Fibroblast of skin of abdomen (primary cell): ENCODE measurements at regions not wholly inside any gene's neighbourhood (a gene's known extent, or its start where the extent isn't known, plus 50 kb on each side); places are given as distances from the start of the nearest gene placed in this dataset.

Source experiments
- DNase-seq: peaks from one replicate; pipeline ENCODE4 v3.0.0-alpha.2; 2013

DNA sequence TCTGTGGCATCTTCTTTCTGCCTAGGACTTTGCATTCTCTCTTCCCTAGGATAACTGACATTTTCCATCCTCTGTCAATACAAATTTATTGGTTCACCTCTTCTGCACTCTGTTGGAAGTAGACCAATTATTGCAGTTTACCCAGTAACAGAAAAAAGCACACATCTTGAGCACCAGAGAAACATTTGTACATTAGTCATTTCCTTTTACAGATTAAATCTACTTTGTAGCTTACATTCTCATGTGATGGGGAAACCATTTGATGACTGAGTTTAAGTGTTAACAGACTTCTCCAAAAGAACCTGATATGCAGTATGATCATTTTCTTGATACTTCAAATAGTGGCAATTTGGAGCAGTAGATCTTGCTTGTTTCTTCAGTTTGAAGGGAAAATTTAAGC lies 1098.8 kb downstream of the DTWD2 start:
- DNase-seq: peak; percentile 77

DNA sequence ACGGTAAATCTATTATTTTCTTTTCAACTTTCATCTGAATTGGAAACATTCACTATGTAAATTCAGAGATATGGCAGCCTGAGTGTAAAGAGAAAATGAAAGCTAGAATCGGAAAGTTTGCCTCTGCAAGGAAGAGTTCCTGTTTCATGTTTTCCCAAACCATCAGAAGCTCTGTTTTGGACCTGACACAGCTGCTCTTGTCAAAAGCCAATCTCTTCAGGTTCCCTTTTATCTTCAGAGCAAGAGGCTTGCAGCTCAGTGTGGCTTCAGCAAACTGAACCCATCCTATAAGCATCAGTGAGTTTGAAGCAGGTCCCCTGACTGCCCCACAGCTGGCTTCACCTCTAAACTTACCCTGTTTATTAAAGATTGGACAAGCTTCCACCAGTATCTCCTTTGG lies 1099.7 kb downstream of the DTWD2 start:
- peak; percentile 1 for DNase-seq

DNA sequence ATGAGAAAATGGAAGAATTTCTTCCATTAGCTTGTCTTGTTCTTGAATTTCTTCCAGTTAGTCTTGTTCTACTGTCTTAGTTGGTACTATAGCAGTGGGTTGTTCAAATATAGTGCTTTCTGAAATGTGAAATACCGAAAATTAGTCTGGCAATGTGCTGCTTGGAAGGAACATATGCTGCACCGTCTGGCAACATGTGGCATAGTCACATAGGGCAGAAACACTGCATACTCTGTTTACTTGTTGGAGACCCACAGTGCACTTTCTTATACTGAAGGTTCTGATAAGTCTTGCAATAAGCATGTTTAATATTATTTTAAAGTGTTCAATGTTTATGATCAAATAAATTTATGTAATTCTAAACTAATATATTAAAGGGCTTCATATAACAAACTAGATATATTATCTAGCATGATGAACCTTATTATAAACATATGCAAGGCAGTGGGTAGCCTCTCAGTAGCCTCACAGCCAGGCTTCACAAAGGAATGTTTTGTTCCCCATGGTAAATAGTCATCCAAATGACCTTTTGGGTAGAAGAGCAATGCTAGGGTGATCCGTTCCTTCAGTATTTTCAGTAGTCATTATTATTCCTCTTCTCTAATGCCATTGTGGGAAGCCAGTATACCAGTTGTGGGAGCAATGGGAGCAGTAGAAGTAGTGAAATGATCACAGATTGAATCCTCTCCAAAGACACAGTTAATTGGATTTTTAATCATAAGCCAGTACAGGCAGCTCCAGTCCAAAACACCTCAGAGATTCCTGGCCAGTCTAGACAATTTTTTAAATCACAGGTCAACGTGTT lies 1106.7 kb downstream of the DTWD2 start:
- DNase-seq: no peak

DNA sequence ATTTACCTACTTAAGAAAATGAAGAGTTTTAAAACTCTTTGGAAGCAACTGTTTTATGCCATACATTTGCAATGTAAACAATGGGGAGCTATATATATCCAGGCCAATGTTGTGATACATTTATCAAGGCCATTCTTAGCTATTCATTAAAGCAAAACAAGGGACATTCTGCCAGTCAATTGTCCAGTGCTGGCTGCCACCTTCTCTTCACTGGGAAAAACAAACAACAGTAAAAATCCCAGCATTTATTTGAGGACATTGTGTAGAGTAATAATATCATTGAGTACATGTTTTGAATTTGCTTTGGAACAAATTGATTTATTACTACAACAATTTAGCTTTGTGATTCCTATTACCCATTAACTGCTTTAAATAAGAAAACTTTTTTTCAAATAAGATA lies 1107.4 kb downstream of the DTWD2 start:
- DNase-seq: no peak

DNA sequence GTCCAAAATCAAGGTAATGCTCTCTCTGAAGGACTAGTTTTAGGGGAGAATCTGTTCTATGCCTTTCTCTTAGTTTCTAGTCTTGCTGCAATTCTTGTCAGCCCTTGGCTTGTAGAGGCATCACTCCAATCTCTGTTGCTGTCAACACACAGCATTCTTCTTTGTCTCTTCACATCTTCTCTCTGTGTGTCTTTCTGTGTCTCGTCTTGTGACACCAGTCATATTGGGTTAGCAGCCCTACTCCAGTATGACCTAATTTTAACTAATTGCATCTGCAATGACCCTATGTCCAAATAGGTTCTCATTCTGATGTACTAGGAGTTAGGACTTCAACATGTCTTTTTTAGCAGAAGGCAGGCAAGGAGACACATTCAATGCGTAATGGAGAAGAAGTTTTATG lies 1110.6 kb downstream of the DTWD2 start:
- DNase-seq: no peak

DNA sequence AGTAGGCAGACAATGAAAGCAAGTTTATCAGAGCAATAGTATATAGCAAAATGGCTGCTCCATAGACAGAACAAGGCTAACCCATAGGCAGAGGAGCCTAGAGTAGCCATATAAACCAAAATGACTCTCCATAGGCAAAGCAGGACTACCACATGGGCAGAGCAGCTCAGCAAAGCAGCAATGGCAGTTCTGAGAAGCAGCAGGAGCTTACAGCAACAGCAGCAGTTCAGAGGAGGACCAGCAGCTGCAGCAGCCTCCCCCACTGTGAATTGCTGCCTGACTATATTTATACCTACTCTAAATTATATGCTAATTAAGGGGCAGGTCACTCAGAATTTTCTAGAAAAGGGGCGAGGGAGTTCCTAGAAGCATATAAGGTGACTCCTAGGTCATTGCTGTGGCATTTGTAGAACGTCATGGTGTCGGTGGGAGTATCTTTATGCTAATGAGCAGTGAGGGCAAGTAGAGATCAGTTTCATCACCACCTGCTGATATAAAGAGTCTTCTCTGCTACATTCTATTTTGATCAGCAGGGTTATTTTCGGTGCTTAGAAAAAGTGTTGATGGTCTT lies 1115.5 kb downstream of the DTWD2 start:
- no peak for DNase-seq

- DNase-seq: no peak
Observed at GRCh38 chr5:117869596-117869995, 1118.8 kb downstream of the DTWD2 start.

DNA sequence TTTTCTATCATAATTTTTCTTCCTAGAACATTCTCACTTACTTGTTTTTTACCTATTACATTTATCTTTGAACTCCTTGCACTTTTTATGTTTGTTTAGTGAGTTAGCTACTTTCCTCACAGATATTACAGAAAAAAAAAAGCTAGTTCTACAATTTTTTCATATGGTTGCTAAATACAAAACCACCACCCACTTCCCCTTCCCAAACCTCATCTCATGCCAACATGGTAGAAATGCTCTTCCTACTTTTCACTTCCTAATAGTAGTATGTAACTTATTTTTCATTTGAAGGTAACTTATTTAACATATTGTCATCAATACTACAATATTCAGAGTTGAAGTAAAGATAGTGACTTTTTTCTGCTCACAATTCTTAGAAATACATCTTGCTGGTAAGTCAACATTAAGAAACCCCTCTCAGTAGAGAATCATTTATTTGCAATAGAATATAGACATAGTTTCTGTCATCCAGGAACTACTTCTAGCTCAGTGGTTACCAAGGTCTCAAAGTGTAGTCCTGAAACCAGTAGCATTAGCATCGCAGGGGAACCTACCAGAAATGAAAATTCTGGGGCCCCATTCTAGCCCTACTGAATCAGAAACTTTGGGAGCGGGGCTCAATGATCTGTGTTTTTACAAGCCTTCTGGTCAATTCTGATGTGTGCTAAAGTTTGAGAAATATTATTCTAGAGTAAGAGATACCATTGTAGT lies 1124.6 kb downstream of the DTWD2 start:
- DNase-seq: no peak

- DNase-seq: no peak
Observed at GRCh38 chr5:117860550-117860949, 1127.8 kb downstream of the DTWD2 start.

DNA sequence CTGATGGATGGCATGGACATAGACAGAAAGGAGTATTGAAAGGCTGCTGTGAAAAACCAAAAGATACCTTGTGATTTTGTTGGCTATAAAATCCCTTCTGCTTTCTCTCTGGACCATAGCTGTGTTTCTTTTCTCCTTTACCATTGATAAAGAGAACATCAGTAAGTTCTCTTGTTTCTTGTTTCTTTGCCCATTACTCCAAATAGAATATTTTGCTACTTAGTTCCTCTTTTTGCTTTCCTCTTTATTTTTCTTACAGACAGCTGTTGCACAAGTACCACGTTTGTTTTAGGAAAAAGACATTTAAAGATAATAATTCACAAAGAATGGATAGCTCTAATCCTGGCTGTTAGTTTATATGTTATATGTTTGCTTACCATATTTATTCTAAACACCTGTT lies 1129.2 kb downstream of the DTWD2 start:
- no peak for DNase-seq

DNA sequence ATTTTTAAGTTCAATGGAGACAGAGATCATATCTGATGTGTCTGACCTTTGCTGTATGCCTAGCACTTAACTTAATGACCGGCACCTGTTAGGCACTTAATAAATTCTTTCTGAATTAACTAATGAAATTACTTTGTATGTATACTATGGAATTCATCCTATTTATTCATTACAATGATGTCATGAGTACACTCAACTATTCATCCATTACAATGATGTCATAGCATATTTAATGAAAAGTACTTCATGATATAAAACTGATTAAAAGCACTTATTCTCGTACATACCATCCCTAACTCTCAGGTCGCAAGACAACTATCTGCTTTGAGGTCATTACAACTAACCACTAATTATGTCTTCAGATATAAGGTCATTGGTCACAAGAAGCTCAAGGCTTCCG lies 1131.6 kb downstream of the DTWD2 start:
- DNase-seq: no peak

DNA sequence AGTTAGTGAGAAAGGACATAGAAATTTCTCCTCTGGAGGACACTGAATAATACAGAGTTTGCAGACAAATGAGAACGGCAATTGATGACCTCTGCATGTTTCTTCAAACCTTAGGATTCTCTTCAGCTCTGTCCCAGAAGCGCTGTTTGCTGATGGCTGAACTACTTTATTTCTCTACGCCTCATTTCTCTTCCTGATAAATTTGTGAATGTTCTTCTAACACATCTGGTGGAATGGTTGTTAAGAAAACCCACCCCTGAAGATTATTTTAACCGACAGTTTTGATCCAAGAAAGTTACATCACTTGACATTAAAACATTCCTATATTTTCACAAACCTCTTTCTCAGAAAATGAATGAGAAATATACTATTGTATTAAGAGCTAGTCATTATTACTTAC lies 1150.6 kb downstream of the DTWD2 start:
- DNase-seq: no peak

GRCh38 chr5:117833691-117834090 lies 1154.7 kb downstream of the DTWD2 start:
- no peak for DNase-seq

GRCh38 chr5:117829646-117830045 lies 1158.7 kb downstream of the DTWD2 start:
- DNase-seq: no peak

DNA sequence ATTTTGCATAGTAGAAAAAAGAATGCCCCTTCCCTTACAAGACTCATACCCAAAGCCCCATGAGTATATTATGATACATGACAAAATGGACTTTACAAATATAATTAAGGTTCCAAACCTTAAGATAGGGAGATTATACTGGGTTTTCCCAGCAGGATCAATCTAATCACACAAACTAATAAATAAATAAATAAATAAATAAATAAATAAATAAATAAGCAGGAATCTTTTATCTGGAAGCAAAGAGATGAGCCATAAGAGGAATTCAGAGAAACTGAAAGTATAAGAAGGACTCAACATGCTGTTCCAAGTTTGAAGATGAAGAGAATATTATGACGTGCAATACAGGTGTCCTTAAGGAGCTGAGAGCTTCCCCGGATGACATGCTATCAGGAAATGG lies 1174.5 kb downstream of the DTWD2 start:
- no peak for DNase-seq

- peak; percentile 16 for DNase-seq
Observed at GRCh38 chr5:117812861-117813260, 1175.5 kb downstream of the DTWD2 start.

GRCh38 chr5:117809251-117809650 lies 1179.1 kb downstream of the DTWD2 start:
- no peak for DNase-seq

DNA sequence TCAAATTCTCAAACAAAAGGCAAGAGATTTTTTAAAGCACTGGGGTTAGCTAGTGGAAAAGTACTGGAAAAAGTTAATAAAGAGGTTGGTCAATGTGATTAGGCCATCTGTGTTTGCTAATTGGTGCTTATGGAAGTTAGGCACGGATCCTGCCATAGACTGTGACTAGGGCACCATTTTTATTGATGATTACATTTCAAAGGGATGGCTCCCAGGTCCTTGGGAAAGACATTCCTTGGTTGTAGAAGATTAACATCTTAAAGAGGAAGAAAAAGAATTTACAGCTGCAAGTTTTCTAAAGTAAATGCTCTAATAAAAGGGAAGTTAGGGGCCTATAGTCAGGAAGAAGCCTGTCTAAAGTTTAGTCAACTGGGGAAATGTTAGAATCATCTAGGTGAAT lies 1183.3 kb downstream of the DTWD2 start:
- no peak for DNase-seq

DNA sequence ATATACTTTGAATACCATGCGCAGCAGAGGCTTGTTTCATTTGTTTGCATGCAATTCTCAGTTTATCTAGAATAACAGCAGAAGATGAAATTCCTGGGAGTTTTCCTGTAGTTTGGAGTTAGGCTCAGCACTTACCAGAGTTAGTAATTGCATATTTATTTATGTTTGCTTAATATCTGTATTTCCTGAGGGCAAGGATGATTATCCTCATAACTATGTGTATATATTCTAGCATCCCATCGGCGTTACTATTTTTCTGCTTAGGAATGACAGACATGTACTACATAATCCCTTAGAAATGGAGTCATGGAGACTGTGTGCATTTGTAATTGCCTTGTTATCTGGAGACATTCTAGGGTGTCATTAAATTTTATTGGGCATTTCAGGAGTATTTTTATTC lies 1184.8 kb downstream of the DTWD2 start:
- DNase-seq: peak; percentile 72

DNA sequence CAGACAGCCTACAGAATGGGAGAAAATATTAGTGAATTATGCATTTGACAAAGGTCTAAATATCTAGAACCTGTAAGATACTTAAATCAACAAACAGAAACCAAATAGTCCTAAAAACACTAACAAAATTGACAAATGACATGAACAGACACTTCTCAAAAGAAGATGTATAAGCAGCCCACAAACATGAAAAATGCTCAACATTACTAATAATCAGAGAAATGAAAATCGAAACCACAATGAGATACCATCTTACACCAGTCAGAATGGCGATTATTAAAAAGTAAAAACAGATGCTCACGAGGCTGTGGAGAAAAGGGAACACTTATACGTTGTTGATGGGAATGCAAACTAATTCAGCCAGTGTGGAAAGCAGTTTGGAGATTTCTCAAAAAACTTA lies 1186.8 kb downstream of the DTWD2 start:
- peak; percentile 2 for DNase-seq

DNA sequence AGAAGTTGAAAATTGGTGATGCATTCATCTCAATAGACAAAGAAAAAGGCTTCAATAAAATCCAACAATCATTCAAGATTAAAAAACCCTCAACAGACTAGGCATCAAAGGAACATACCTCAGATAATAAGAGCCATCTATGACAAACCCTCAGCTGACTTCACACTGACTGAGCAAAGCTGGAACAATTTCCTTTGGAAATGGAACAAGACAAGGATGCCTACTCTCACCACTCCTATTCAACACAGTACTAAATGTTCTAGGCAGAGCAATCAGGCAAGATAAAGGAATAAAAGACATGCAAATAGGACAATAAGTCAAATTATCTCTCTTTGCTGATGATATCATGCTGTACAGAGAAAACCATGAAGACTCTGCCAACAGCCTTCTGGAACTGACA lies 1188.1 kb downstream of the DTWD2 start:
- peak; percentile 4 for DNase-seq

DNA sequence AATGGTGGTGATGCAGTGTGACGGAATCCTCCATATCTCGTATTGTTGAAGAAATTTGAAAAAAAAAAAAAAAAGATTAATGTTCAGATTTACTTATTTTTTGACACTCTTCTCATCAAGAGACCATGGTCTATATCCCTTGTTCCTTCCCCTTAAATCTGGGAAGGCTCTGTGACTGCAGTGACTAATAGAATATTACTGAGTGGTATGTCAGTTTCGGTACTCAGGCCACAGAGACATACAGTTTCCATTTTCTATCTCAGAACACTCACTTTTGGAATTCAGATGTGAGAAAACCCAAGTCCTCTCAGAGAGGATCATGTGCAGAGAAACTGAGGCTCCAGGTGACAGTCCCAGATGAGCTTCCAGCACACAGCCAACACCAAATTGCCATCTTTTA lies 1193.5 kb downstream of the DTWD2 start:
- DNase-seq: peak; percentile 10

DNA sequence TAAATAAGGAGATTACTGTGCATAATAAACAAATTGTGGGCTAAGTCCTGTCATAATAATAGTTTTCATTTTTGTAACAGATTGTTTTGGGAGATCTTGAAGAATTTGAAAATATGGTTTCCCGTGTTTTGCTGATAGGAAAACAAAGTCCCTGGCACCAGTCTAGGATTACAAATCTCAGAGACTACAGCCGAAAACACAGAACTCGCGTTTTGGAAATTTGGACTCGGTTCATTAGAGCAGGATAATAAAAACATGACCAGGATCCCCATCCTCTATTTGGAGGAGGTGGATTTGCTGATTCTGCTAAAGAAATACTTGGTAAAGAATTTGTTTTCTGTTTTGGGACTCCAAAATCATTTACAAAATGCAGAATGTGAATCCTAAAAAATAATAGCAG lies 1194.4 kb downstream of the DTWD2 start:
- DNase-seq: no peak

DNA sequence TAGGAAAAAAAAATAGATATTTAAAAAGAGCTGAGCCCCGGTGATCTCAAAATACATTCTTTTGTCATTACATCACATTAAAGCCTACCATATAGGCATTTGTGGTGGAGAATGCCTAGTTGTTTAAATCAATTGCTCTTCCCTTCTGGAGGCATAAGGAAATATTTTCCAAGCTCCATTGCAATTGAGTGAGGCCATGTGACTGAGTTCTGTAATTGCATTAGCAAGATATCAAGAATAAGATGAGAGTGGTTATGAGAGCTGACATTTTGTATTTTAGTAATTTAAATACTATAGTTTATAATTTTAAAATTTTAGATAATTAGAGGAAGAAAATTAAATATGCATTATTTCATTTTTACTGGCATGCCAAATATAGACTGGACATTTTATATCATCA lies 1195.9 kb downstream of the DTWD2 start:
- peak; percentile 22 for DNase-seq
